Adrenal gland (tissue), 9 donors: ENCODE measurements at regions not wholly inside any gene's neighbourhood (a gene's known extent, or its start where the extent isn't known, plus 50 kb on each side); places are given as distances from the start of the nearest gene placed in this dataset.

ENCODE experiments used
- DNase-seq, 7 donors: peaks; one replicate each; pipeline ENCODE4 v3.0.0-alpha.2; 2019 to 2020
- H3K27ac ChIP-seq, 5 donors: fragments of 200-600 bp; sonication (generic) in 4 of 5; 1 replicate in 3 of 5; 2 replicates in 2 of 5; pipeline versions ENCODE4 v1.5.1 to v1.8.0; 2016 to 2020; ENCODE audit warnings: mild to moderate bottlenecking in 1 of 5
- H3K27me3 ChIP-seq: fragments of 200-600 bp; 2 replicates; pipeline ENCODE4 v1.8.0; 2021
- H3K36me3 ChIP-seq, 2 donors: fragments of 200-600 bp; replicated peaks in 1 of 2; 1 replicate in 1 of 2; 2 replicates in 1 of 2; pipeline versions ENCODE4 v1.5.1 to v1.8.0; 2018 to 2022
- H3K4me1 ChIP-seq, 2 donors: fragments of 200-600 bp; replicated peaks in 1 of 2; 1 replicate in 1 of 2; 2 replicates in 1 of 2; pipeline versions ENCODE4 v1.5.1 to v1.8.0; 2018 to 2021
- H3K4me3 ChIP-seq, 4 donors: fragments of 200-600 bp; sonication (generic) in 3 of 4; one replicate each; pipeline ENCODE4 v1.5.1; 2016 to 2018
- H3K9me3 ChIP-seq, 3 donors: fragments of 200-600 bp; sonication (generic) in 1 of 3; replicated peaks in 1 of 3; 1 replicate in 2 of 3; 2 replicates in 1 of 3; pipeline versions ENCODE4 v1.5.1 to v1.8.0; 2016 to 2021
- CTCF ChIP-seq, 6 experiments: fragments of 450-650 bp in 4 of 6; fragments of 200-600 bp in 2 of 6; sonication (generic) in 1 of 6; IDR thresholded peaks; 1 replicate in 5 of 6; 2 replicates in 1 of 6; pipeline versions ENCODE4 v1.5.1 to v1.8.0; 2016 to 2021; ENCODE audit warnings: antibody characterized with exemption in 6 of 6, mild to moderate bottlenecking in 2 of 6, moderate library complexity in 1 of 6
- POLR2A ChIP-seq, 2 donors: fragments of 450-650 bp; IDR thresholded peaks; one replicate each; pipeline ENCODE4 v1.6.1; 2017; ENCODE audit warnings: antibody characterized with exemption in 2 of 2, mild to moderate bottlenecking in 2 of 2, moderate library complexity in 1 of 2
- WGBS, 4 donors: extraction: QIAGEN DNeasy Blood & Tissue Kit in 2 of 4; methylation state at CpG; one replicate each; pipeline versions ENCODE4 v1.1.5 to v1.1.7; 2013 to 2017; 5-methylcytosine and 5-hydroxymethylcytosine counted together
- intact Hi-C, 2 donors: fragments of 100-400 bp; cut with DNase I; formaldehyde crosslinking; loops; one replicate each; pipeline versions ENCODE4 v1.14.1 to v1.15.0; 2022 to 2023
- donor health status: healthy with polysubstance abuse.
- donor health status: Bipolar disorder and iron deficiency.
- donor health status: DM: yes; HTN: yes; CAD: no.
- donor health status: DM: no; HTN: no; CAD: no.
- donor health status: DM: no; HTN: no; CAD: no.

- H3K9me3 ChIP-seq: no peaks in the 10 kb centered on the region
- 64 to 70% (median 67%) methylated on average over 4 of the region's 4 CpGs for WGBS, 4 donors
- H3K27ac ChIP-seq: no peak overlapping the region
- no peaks in the 10 kb centered on the region for H3K36me3 ChIP-seq
- no peaks in the 10 kb centered on the region for H3K27me3 ChIP-seq
- intact Hi-C loops: no loop called here
- H3K4me3 ChIP-seq: no peak overlapping the region
- TF ChIP-seq CTCF (IDR thresholded peaks at IDR 0.05) (no peak), POLR2A (IDR thresholded peaks at IDR 0.05) (no peak)
- H3K4me1 ChIP-seq: peaks cover 0 to 3% of the 10 kb centered on the region in 2 donors
- peak in 2 of 7 donors; percentile 21 to 60 for DNase-seq
These were observed 1576.5 kb downstream of the EFNA5 start for GRCh38 chr5:106094204-106094607.

DNA sequence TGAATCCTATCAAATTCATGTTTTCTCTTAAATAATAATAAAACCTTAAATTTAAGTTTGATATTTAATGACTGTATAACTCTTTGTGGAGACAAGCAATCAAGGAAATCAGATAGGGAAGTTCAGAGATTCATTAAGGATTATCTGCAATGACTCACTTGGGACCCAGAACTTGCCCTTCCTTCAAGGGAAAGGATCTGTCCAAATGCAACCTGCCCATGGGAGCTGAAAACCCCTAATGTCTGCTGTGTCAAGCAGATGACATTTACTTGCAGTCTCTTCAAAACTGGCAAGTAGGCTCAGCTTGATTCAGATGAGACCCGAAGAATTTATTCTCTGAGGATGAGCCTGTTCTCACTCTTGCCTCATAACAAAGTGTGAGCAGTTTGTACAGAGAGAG is 1577.6 kb downstream of the EFNA5 start:
- TF ChIP-seq POLR2A (IDR thresholded peaks at IDR 0.05) (no peak), CTCF (IDR thresholded peaks at IDR 0.05) (no peak)
- Histone ChIP-seq H3K27ac (no peak overlapping the region), H3K4me3 (no peak overlapping the region), H3K9me3 (no peaks in the 10 kb centered on the region), H3K4me1 (peaks cover 0 to 3% of the 10 kb centered on the region in 2 donors), H3K36me3 (no peaks in the 10 kb centered on the region), H3K27me3 (no peaks in the 10 kb centered on the region)
- intact Hi-C loops: no loop called here
- 83 to 94% (median 86%) methylated on average over 1 of the region's 1 CpG for WGBS, 4 donors
- no peak for DNase-seq

- H3K27ac ChIP-seq: no peak overlapping the region
- peaks cover 0 to 3% of the 10 kb centered on the region in 2 donors for H3K4me1 ChIP-seq
- no peak for TF ChIP-seq CTCF (IDR thresholded peaks at IDR 0.05)
- TF ChIP-seq POLR2A (IDR thresholded peaks at IDR 0.05): no peak
- intact Hi-C loops: no loop called here
- WGBS, 4 donors: 79 to 85% (median 80%) methylated on average over 1 of the region's 1 CpG
- DNase-seq: no peak
- no peak overlapping the region for H3K4me3 ChIP-seq
- no peaks in the 10 kb centered on the region for H3K36me3 ChIP-seq
- no peaks in the 10 kb centered on the region for H3K27me3 ChIP-seq
- H3K9me3 ChIP-seq: no peaks in the 10 kb centered on the region
These were observed 1578.3 kb downstream of the EFNA5 start for GRCh38 chr5:106092455-106092854.

DNA sequence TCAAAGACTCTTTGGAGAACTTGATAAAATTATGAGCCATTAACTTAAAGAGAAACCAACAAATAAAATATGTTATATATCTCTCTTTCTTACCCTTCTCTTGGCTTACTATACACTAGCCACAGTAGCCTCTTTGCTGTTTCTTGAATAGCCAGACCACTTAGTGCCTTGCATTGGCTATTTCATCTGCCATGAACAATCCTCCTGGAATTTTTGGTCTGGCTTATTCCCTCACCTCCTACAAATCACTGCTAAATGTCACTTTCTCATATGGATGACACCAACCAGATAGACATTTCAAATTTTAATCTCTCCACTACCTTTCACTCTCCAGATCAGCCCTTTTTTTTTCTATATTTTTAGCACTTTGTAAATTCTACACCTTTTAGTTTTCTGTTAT is 1581.7 kb downstream of the EFNA5 start:
- intact Hi-C loops: no loop called here
- no peaks in the 10 kb centered on the region for H3K36me3 ChIP-seq
- TF ChIP-seq CTCF (IDR thresholded peaks at IDR 0.05) (no peak), POLR2A (IDR thresholded peaks at IDR 0.05) (no peak)
- no peak overlapping the region for H3K27ac ChIP-seq
- H3K4me1 ChIP-seq: no peaks in the 10 kb centered on the region
- no peak for DNase-seq
- H3K4me3 ChIP-seq: no peak overlapping the region
- H3K9me3 ChIP-seq: no peaks in the 10 kb centered on the region
- H3K27me3 ChIP-seq: no peaks in the 10 kb centered on the region
